ENCODE measurements at regions not wholly inside any gene's neighbourhood (a gene's known extent, or its start where the extent isn't known, plus 50 kb on each side); places are given as distances from the start of the nearest gene placed in this dataset.

GRCh38 chr4:57280481-57280880 is 170.3 kb upstream of the IGFBP7 start:
- Mint-ChIP-seq H3K27me3 (ENCODE audit: low read depth in 2 of 2) (peaks cover 11 to 20% of the 10 kb centered on the region in 2 donors), H3K4me3 (no peak overlapping the region), H3K9me3 (no peaks in the 10 kb centered on the region), H3K27ac (no peak overlapping the region), H3K36me3 (no peaks in the 10 kb centered on the region), H3K4me1 (no peaks in the 10 kb centered on the region)
- Histone ChIP-seq H3K4me3 (ENCODE audit: low read length) (no peak overlapping the region), H3K27me3 (ENCODE audit: control insufficient read depth, insufficient read depth, low read length) (no peaks in the 10 kb centered on the region), H3K36me3 (ENCODE audit: control insufficient read depth, insufficient read depth, low read length) (no peaks in the 10 kb centered on the region), H3K27ac (ENCODE audit: low read length) (no peak overlapping the region), H3K9me3 (ENCODE audit: control insufficient read depth, insufficient read depth, low read length) (no peaks in the 10 kb centered on the region), H3K4me1 (ENCODE audit: control insufficient read depth, insufficient read depth, low read length) (no peaks in the 10 kb centered on the region)
- 90% methylated on average over 2 of the region's 2 CpGs for WGBS (ENCODE audit: insufficient coverage)
- intact Hi-C loops (cut with micrococcal nuclease) = no loop called here
- TF ChIP-seq, protein P1, sequence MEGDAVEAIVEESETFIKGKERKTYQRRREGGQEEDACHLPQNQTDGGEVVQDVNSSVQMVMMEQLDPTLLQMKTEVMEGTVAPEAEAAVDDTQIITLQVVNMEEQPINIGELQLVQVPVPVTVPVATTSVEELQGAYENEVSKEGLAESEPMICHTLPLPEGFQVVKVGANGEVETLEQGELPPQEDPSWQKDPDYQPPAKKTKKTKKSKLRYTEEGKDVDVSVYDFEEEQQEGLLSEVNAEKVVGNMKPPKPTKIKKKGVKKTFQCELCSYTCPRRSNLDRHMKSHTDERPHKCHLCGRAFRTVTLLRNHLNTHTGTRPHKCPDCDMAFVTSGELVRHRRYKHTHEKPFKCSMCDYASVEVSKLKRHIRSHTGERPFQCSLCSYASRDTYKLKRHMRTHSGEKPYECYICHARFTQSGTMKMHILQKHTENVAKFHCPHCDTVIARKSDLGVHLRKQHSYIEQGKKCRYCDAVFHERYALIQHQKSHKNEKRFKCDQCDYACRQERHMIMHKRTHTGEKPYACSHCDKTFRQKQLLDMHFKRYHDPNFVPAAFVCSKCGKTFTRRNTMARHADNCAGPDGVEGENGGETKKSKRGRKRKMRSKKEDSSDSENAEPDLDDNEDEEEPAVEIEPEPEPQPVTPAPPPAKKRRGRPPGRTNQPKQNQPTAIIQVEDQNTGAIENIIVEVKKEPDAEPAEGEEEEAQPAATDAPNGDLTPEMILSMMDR (IDR thresholded peaks at IDR 0.05) = no peak
- ATAC-seq (no peak), DNase-seq (no peak)

DNA sequence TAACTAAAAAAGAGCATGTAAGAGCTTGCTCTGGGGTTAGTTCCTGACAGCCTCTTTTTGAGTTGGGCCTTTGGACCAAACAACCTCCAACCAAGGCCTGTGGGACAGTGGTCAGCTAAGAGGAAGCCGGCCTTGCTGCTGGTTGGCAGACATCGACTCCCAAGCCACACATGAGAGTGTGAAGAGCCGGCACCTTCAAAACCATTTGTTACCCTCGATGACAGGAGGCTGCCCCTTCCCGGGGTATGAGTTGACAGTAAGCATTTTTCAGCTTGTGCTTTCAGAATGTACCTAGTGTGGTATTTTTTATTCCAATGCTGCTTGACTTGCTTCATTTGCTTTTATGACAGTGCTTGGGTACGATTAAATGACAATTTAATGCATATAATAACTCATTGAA is 168.6 kb upstream of the IGFBP7 start:
- H3K27ac Mint-ChIP-seq = no peak overlapping the region
- no peak overlapping the region for H3K4me3 ChIP-seq (ENCODE audit: low read length)
- H3K4me3 Mint-ChIP-seq = no peak overlapping the region
- ATAC-seq (no peak), DNase-seq (no peak)
- H3K27me3 Mint-ChIP-seq (ENCODE audit: low read depth in 2 of 2) = peaks cover 13 to 20% of the 10 kb centered on the region in 2 donors
- no peaks in the 10 kb centered on the region for H3K9me3 Mint-ChIP-seq
- no peaks in the 10 kb centered on the region for H3K36me3 ChIP-seq (ENCODE audit: control insufficient read depth, insufficient read depth, low read length)
- H3K9me3 ChIP-seq (ENCODE audit: control insufficient read depth, insufficient read depth, low read length) = no peaks in the 10 kb centered on the region
- TF ChIP-seq, protein P1 (IDR thresholded peaks at IDR 0.05) = no peak
- no peak overlapping the region for H3K27ac ChIP-seq (ENCODE audit: low read length)
- no peaks in the 10 kb centered on the region for H3K36me3 Mint-ChIP-seq
- intact Hi-C loops (cut with micrococcal nuclease) = no loop called here
- no peaks in the 10 kb centered on the region for H3K27me3 ChIP-seq (ENCODE audit: control insufficient read depth, insufficient read depth, low read length)
- H3K4me1 ChIP-seq (ENCODE audit: control insufficient read depth, insufficient read depth, low read length) = no peaks in the 10 kb centered on the region
- no peaks in the 10 kb centered on the region for H3K4me1 Mint-ChIP-seq
- 63% methylated on average over 6 of the region's 6 CpGs for WGBS (ENCODE audit: insufficient coverage)

GRCh38 chr4:57274082-57274481 is 163.9 kb upstream of the IGFBP7 start:
- no peaks in the 10 kb centered on the region for H3K9me3 Mint-ChIP-seq
- DNase-seq = no peak
- H3K4me3 Mint-ChIP-seq = no peak overlapping the region
- H3K27ac Mint-ChIP-seq = no peak overlapping the region
- no peak overlapping the region for H3K4me3 ChIP-seq (ENCODE audit: low read length)
- WGBS (ENCODE audit: insufficient coverage) = no CpG with 5 or more reads among the region's 2 CpGs
- no peaks in the 10 kb centered on the region for H3K36me3 ChIP-seq (ENCODE audit: control insufficient read depth, insufficient read depth, low read length)
- H3K9me3 ChIP-seq (ENCODE audit: control insufficient read depth, insufficient read depth, low read length) = no peaks in the 10 kb centered on the region
- H3K4me1 ChIP-seq (ENCODE audit: control insufficient read depth, insufficient read depth, low read length) = no peaks in the 10 kb centered on the region
- no peaks in the 10 kb centered on the region for H3K36me3 Mint-ChIP-seq
- TF ChIP-seq, protein P1 (IDR thresholded peaks at IDR 0.05) = no peak
- H3K4me1 Mint-ChIP-seq = no peaks in the 10 kb centered on the region
- peaks cover 4 to 10% of the 10 kb centered on the region in 2 donors for H3K27me3 Mint-ChIP-seq (ENCODE audit: low read depth in 2 of 2)
- no peaks in the 10 kb centered on the region for H3K27me3 ChIP-seq (ENCODE audit: control insufficient read depth, insufficient read depth, low read length)
- H3K27ac ChIP-seq (ENCODE audit: low read length) = no peak overlapping the region
- intact Hi-C loops (cut with micrococcal nuclease) = no loop called here
- ATAC-seq = no peak

GRCh38 chr4:57270346-57270745 is 160.2 kb upstream of the IGFBP7 start:
- ATAC-seq (no peak), DNase-seq (no peak)
- Mint-ChIP-seq H3K27ac (no peak overlapping the region), H3K9me3 (no peaks in the 10 kb centered on the region), H3K4me1 (no peaks in the 10 kb centered on the region), H3K4me3 (no peak overlapping the region), H3K36me3 (no peaks in the 10 kb centered on the region), H3K27me3 (ENCODE audit: low read depth in 2 of 2) (peaks cover 2 to 18% of the 10 kb centered on the region in 2 donors)
- intact Hi-C loops (cut with micrococcal nuclease) = no loop called here
- TF ChIP-seq, protein P1 (IDR thresholded peaks at IDR 0.05) = no peak
- 79% methylated on average over 7 of the region's 7 CpGs for WGBS (ENCODE audit: insufficient coverage)
- Histone ChIP-seq H3K27me3 (ENCODE audit: control insufficient read depth, insufficient read depth, low read length) (no peaks in the 10 kb centered on the region), H3K9me3 (ENCODE audit: control insufficient read depth, insufficient read depth, low read length) (no peaks in the 10 kb centered on the region), H3K4me1 (ENCODE audit: control insufficient read depth, insufficient read depth, low read length) (no peaks in the 10 kb centered on the region), H3K4me3 (ENCODE audit: low read length) (no peak overlapping the region), H3K36me3 (ENCODE audit: control insufficient read depth, insufficient read depth, low read length) (no peaks in the 10 kb centered on the region), H3K27ac (ENCODE audit: low read length) (no peak overlapping the region)

All from natural killer cell (primary cell).